Esophagus squamous epithelium (tissue), 5 donors: ENCODE measurements at regions not wholly inside any gene's neighbourhood (a gene's known extent, or its start where the extent isn't known, plus 50 kb on each side); places are given as distances from the start of the nearest gene placed in this dataset.

Source experiments
- DNase-seq: peaks from one replicate; lab custom pipeline; 2025; lab: John Stamatoyannopoulos, UW
- H3K27ac ChIP-seq, 4 donors: fragments of 200-600 bp; sonication (generic); one replicate each; pipeline ENCODE4 v1.5.1; 2016 to 2019; ENCODE audit warnings: mild to moderate bottlenecking in 1 of 4
- H3K27me3 ChIP-seq, 4 donors: fragments of 200-600 bp; sonication (generic); 1 replicate in 3 of 4; 2 replicates in 1 of 4; pipeline versions ENCODE4 v1.5.1 to v1.6.0; 2017 to 2021; ENCODE audit warnings: antibody characterized with exemption in 1 of 4
- H3K36me3 ChIP-seq, 3 donors: fragments of 200-600 bp; sonication (generic); one replicate each; pipeline ENCODE4 v1.5.1; 2016 to 2019
- H3K4me1 ChIP-seq, 3 donors: fragments of 200-600 bp; sonication (generic); one replicate each; pipeline ENCODE4 v1.5.1; 2017 to 2019
- H3K4me3 ChIP-seq, 4 donors: fragments of 200-600 bp; sonication (generic); 1 replicate in 3 of 4; 2 replicates in 1 of 4; pipeline ENCODE4 v1.5.1; 2016 to 2019; ENCODE audit warnings: mild to moderate bottlenecking in 2 of 4, moderate library complexity in 1 of 4
- H3K9me3 ChIP-seq, 3 donors: fragments of 200-600 bp; sonication (generic); one replicate each; pipeline ENCODE4 v1.5.1; 2016 to 2019
- CTCF ChIP-seq, 6 experiments: fragments of 450-650 bp in 4 of 6; fragments of 200-600 bp in 2 of 6; sonication (generic) in 2 of 6; IDR thresholded peaks; one replicate each; pipeline ENCODE4 v1.5.1; 2016 to 2019; ENCODE audit warnings: antibody characterized with exemption in 6 of 6, mild to moderate bottlenecking in 4 of 6, moderate library complexity in 4 of 6
- POLR2A ChIP-seq, 4 donors: fragments of 450-650 bp; IDR thresholded peaks; one replicate each; pipeline ENCODE4 v1.6.1; 2017; ENCODE audit warnings: antibody characterized with exemption in 4 of 4, mild to moderate bottlenecking in 4 of 4, moderate library complexity in 3 of 4
- WGBS, 2 donors: methylation state at CpG; one replicate each; pipeline ENCODE4 v1.1.5; 2018; 5-methylcytosine and 5-hydroxymethylcytosine counted together
- intact Hi-C: fragments of 100-400 bp; cut with DNase I; formaldehyde crosslinking; loops from one replicate; pipeline ENCODE4 v1.15.0; 2022
- donor health status: DM: yes; HTN: yes; CAD: no.

- Histone ChIP-seq H3K27ac (no peak overlapping the region), H3K9me3 (no peaks in the 10 kb centered on the region), H3K36me3 (no peaks in the 10 kb centered on the region), H3K27me3 (peaks cover 0 to 36% (median 0%) of the 10 kb centered on the region in 4 donors), H3K4me1 (no peaks in the 10 kb centered on the region), H3K4me3 (no peak overlapping the region)
- TF ChIP-seq POLR2A (IDR thresholded peaks at IDR 0.05) (no peak), CTCF (IDR thresholded peaks at IDR 0.05) (no peak)
- 75 to 80% methylated on average over 6 to 7 of the region's 7 CpGs for WGBS, 2 donors
- intact Hi-C loops, result no loop called here
- no peak for DNase-seq
These were observed 243.2 kb upstream of the IRX4 start for GRCh38 chr5:2125901-2126265.

GRCh38 chr5:2125171-2125900 is 242.6 kb upstream of the IRX4 start:
- WGBS, 2 donors, result 29 to 52% methylated on average over 7 to 8 of the region's 8 CpGs
- H3K4me3 ChIP-seq, result no peak overlapping the region

GRCh38 chr5:2124434-2125170 is 241.9 kb upstream of the IRX4 start:
- intact Hi-C loops, result no loop called here
- Histone ChIP-seq H3K27ac (no peak overlapping the region), H3K4me1 (no peaks in the 10 kb centered on the region), H3K4me3 (no peak overlapping the region), H3K9me3 (no peaks in the 10 kb centered on the region), H3K36me3 (no peaks in the 10 kb centered on the region), H3K27me3 (peaks cover 0 to 32% (median 0%) of the 10 kb centered on the region in 4 donors)
- WGBS, 2 donors, result 83 to 88% methylated on average over 5 to 9 of the region's 14 CpGs
- TF ChIP-seq CTCF (IDR thresholded peaks at IDR 0.05), result no peak
- no peak for TF ChIP-seq POLR2A (IDR thresholded peaks at IDR 0.05)
- no peak for DNase-seq

More at GRCh38 chr5:2125171-2125900, 242.6 kb upstream of the IRX4 start:
- no peak overlapping the region for H3K27ac ChIP-seq
- no peaks in the 10 kb centered on the region for H3K36me3 ChIP-seq
- DNase-seq, result no peak
- H3K9me3 ChIP-seq, result no peaks in the 10 kb centered on the region
- no peaks in the 10 kb centered on the region for H3K4me1 ChIP-seq
- peaks cover 0 to 36% (median 0%) of the 10 kb centered on the region in 4 donors for H3K27me3 ChIP-seq
- TF ChIP-seq POLR2A (IDR thresholded peaks at IDR 0.05) (no peak), CTCF (IDR thresholded peaks at IDR 0.05) (no peak)
- intact Hi-C loops, result no loop called here

GRCh38 chr5:2123874-2124273 is 241.1 kb upstream of the IRX4 start:
- no peaks in the 10 kb centered on the region for H3K9me3 ChIP-seq
- WGBS, 2 donors, result 100% methylated on average over 3 of the region's 7 CpGs; no CpG with 5 or more reads in 1 of the 2 donors
- intact Hi-C loops, result no loop called here
- no peaks in the 10 kb centered on the region for H3K4me1 ChIP-seq
- H3K4me3 ChIP-seq, result no peak overlapping the region
- no peak overlapping the region for H3K27ac ChIP-seq
- no peak for TF ChIP-seq CTCF (IDR thresholded peaks at IDR 0.05)
- TF ChIP-seq POLR2A (IDR thresholded peaks at IDR 0.05), result no peak
- DNase-seq, result no peak
- peaks cover 0 to 25% (median 0%) of the 10 kb centered on the region in 4 donors for H3K27me3 ChIP-seq
- no peaks in the 10 kb centered on the region for H3K36me3 ChIP-seq

- intact Hi-C loops, result no loop called here
These were observed 237.6 kb upstream of the IRX4 start for GRCh38 chr5:2120361-2120760.

More at GRCh38 chr5:2120361-2120760, 237.6 kb upstream of the IRX4 start:
- 89% methylated on average over 4 of the region's 4 CpGs for WGBS, 2 donors
- no peak overlapping the region for H3K4me3 ChIP-seq
- no peaks in the 10 kb centered on the region for H3K9me3 ChIP-seq
- no peak overlapping the region for H3K27ac ChIP-seq
- H3K27me3 ChIP-seq, result peaks cover 0 to 10% (median 0%) of the 10 kb centered on the region in 4 donors
- no peaks in the 10 kb centered on the region for H3K36me3 ChIP-seq
- TF ChIP-seq POLR2A (IDR thresholded peaks at IDR 0.05) (no peak), CTCF (IDR thresholded peaks at IDR 0.05) (no peak)
- H3K4me1 ChIP-seq, result no peaks in the 10 kb centered on the region
- no peak for DNase-seq
